HCT116 (cell line): ENCODE measurements at regions not wholly inside any gene's neighbourhood (a gene's known extent, or its start where the extent isn't known, plus 50 kb on each side); places are given as distances from the start of the nearest gene placed in this dataset.

Experiments used
- ATAC-seq: fragments of 200-7000 bp; cut with Tn5 transposase; 2 replicates; pipeline ENCODE4 v1.9.1; 2020; ENCODE audit warnings: mild to moderate bottlenecking, moderate library complexity
- BruUV-seq: library from RNA; stranded (reverse); fragments of 400-500 nt; replicated peaks from 2 replicates; lab custom pipeline; 2021; lab: Mats Ljungman, UMichigan
- CTCF ChIA-PET: fragments of 300-600 bp; sonication (Branson Sonifier 250); formaldehyde crosslinking; loops from one replicate; lab custom pipeline; 2021; ENCODE audit warnings: antibody characterized with exemption; lab: Charles Lee
- POLR2A ChIA-PET: fragments of 300-600, 350-600 bp; sonication (Branson Sonifier 250); formaldehyde crosslinking; loops from one replicate; lab custom pipeline; 2021; ENCODE audit warnings: antibody characterized with exemption; lab: Charles Lee
- RAD21 ChIA-PET, 2 experiments: fragments of 300-600 bp; sonication (Branson Sonifier 250); formaldehyde crosslinking; loops; one replicate each; lab custom pipeline; 2023; ENCODE audit warnings: low total read pairs in 2 of 2; ENCODE audit not compliant: uncharacterized antibody in 2 of 2, unreplicated experiment in 2 of 2, low non-redundant PET in 1 of 2; lab: Charles Lee
- DNase-seq: peaks from one replicate; pipeline ENCODE4 v3.0.0-alpha.2; 2010; ENCODE audit warnings: low read depth, low spot score
- H2AFZ ChIP-seq: fragments of 200-600 bp; shearing (Covaris generic), sonication (generic); 2 replicates; pipeline ENCODE4 v1.6.1; 2017; ENCODE audit warnings: low read depth, mixed run types, mixed read lengths, antibody characterized with exemption, low read length; ENCODE audit not compliant: poor library complexity, severe bottlenecking
- H3K27ac ChIP-seq: 2 replicates; pipeline ENCODE4 v1.5.1; 2012; ENCODE audit warnings: low read depth, low read length
- H3K27me3 ChIP-seq: fragments of 200-600 bp; sonication (generic); 2 replicates; pipeline ENCODE4 v1.6.1; 2016; ENCODE audit warnings: mixed run types, low read length, mixed read lengths; ENCODE audit not compliant: insufficient read depth
- H3K36me3 ChIP-seq, 2 experiments: fragments of 200-500 bp in 1 of 2; fragments of 200-600 bp in 1 of 2; sonication (Bioruptor generic) in 1 of 2; sonication (generic) in 1 of 2; 2 replicates each; pipeline versions ENCODE4 v1.5.1 to v1.6.1; 2014 to 2016; ENCODE audit warnings: low read length in 2 of 2, inconsistent platforms in 1 of 2, mixed read lengths in 1 of 2, mixed run types in 1 of 2; ENCODE audit not compliant: insufficient read depth in 2 of 2, control insufficient read depth in 1 of 2
- H3K4me1 ChIP-seq, 2 experiments: fragments of 200-600 bp in 1 of 2; sonication (generic) in 1 of 2; 2 replicates each; pipeline versions ENCODE4 v1.5.1 to v1.6.1; 2012 to 2017; ENCODE audit warnings: low read length in 2 of 2, inconsistent platforms in 1 of 2, mild to moderate bottlenecking in 1 of 2, mixed read lengths in 1 of 2, mixed run types in 1 of 2, moderate library complexity in 1 of 2; ENCODE audit not compliant: insufficient read depth in 2 of 2, control insufficient read depth in 1 of 2
- H3K4me2 ChIP-seq: fragments of 200-600 bp; sonication (generic); 2 replicates; pipeline ENCODE4 v1.6.1; 2017; ENCODE audit warnings: mixed run types, low read length, mixed read lengths
- H3K4me3 ChIP-seq, 2 experiments: fragments of 200-600 bp in 1 of 2; sonication (generic) in 1 of 2; replicated peaks in 1 of 2; 2 replicates each; pipeline ENCODE4 v1.5.1; 2011 to 2016; ENCODE audit warnings: low read length in 2 of 2, control low read depth in 1 of 2, low read depth in 1 of 2, mild to moderate bottlenecking in 1 of 2, mixed read lengths in 1 of 2, mixed run types in 1 of 2
- H3K79me2 ChIP-seq: fragments of 200-600 bp; sonication (generic); 2 replicates; pipeline ENCODE4 v1.6.1; 2017; ENCODE audit warnings: mild to moderate bottlenecking, mixed run types, low read length, moderate library complexity, mixed read lengths; ENCODE audit not compliant: insufficient read depth
- H3K9ac ChIP-seq: fragments of 200-600 bp; sonication (generic); 2 replicates; pipeline ENCODE4 v1.6.1; 2016; ENCODE audit warnings: low read length, mixed read lengths
- H3K9me2 ChIP-seq: fragments of 200-600 bp; sonication (generic), shearing (Covaris generic); 2 replicates; pipeline ENCODE4 v1.6.1; 2017; ENCODE audit warnings: mixed run types, mild to moderate bottlenecking, moderate library complexity; ENCODE audit not compliant: insufficient read depth
- H3K9me3 ChIP-seq, 2 experiments: fragments of 200-500 bp in 1 of 2; fragments of 200-600 bp in 1 of 2; sonication (Bioruptor generic) in 1 of 2; sonication (generic) in 1 of 2; 2 replicates each; pipeline ENCODE4 v1.6.1; 2014 to 2017; ENCODE audit warnings: low read length in 2 of 2, mixed read lengths in 2 of 2, inconsistent platforms in 1 of 2, low read depth in 1 of 2, mild to moderate bottlenecking in 1 of 2, mixed run types in 1 of 2, moderate library complexity in 1 of 2; ENCODE audit not compliant: control insufficient read depth in 1 of 2, insufficient read depth in 1 of 2
- H4K20me1 ChIP-seq: fragments of 200-600 bp; sonication (generic), shearing (Covaris generic); 2 replicates; pipeline ENCODE4 v1.6.1; 2017; ENCODE audit warnings: mixed run types, mild to moderate bottlenecking, moderate library complexity; ENCODE audit not compliant: insufficient read depth
- CEBPB ChIP-seq: IDR thresholded peaks from 2 replicates; pipeline ENCODE4 v1.6.1; 2012; ENCODE audit warnings: low read depth
- EGR1 ChIP-seq: IDR thresholded peaks from 2 replicates; pipeline ENCODE4 v1.6.1; 2012; ENCODE audit warnings: low read depth
- ELF1 ChIP-seq: IDR thresholded peaks from 2 replicates; pipeline ENCODE4 v1.6.1; 2012; ENCODE audit warnings: low read depth, borderline replicate concordance
- SP1 ChIP-seq: IDR thresholded peaks from 2 replicates; pipeline ENCODE4 v1.6.1; 2012; ENCODE audit warnings: low read depth
- TCF7L2 ChIP-seq: IDR thresholded peaks from 2 replicates; pipeline ENCODE4 v1.7.0; 2011; ENCODE audit warnings: borderline replicate concordance, inconsistent platforms; ENCODE audit not compliant: insufficient read depth, insufficient read length; ENCODE audit errors: extremely low read depth
- ZNF274 ChIP-seq: fragments of 200-500 bp; sonication (Bioruptor generic); IDR thresholded peaks from 2 replicates; pipeline ENCODE4 v1.6.1; 2014; ENCODE audit warnings: mild to moderate bottlenecking, low read depth, low read length, inconsistent platforms
- intact Hi-C: fragments of 100-400 bp; cut with micrococcal nuclease; formaldehyde crosslinking; loops from 2 replicates; pipeline ENCODE4 v1.10.0; 2022

- Histone ChIP-seq H3K27ac (no peak overlapping the region), H3K36me3 (no peaks in the 10 kb centered on the region), H3K27me3 (no peaks in the 10 kb centered on the region), H3K4me1 (no peaks in the 10 kb centered on the region), H4K20me1 (no peaks in the 10 kb centered on the region), H3K4me2 (no peak overlapping the region), H3K9me3 (no peaks in the 10 kb centered on the region), H3K79me2 (no peaks in the 10 kb centered on the region), H3K9me2 (no peaks in the 10 kb centered on the region), H2AFZ (no peak overlapping the region), H3K4me3 (no peak overlapping the region), H3K9ac (no peak overlapping the region)
- RAD21 ChIA-PET = no interaction called here
- BruUV-seq = no TSS peak
- no peak for ATAC-seq
- no peak for TF ChIP-seq CEBPB
- POLR2A ChIA-PET = no interaction called here
- intact Hi-C loops = no loop called here
- no peak for DNase-seq
- CTCF ChIA-PET = no interaction called here
These were observed 214.0 kb downstream of the SATB1 start for GRCh38 chr3:18211116-18211515.

- H3K27me3 ChIP-seq = no peaks in the 10 kb centered on the region
- ChIA-PET POLR2A (no interaction called here), CTCF (no interaction called here), RAD21 (no interaction called here)
- H3K9me2 ChIP-seq = no peaks in the 10 kb centered on the region
- H3K27ac ChIP-seq = no peak overlapping the region
- ATAC-seq = no peak
- BruUV-seq = no TSS peak
- H2AFZ ChIP-seq = no peak overlapping the region
- H3K9me3 ChIP-seq = no peaks in the 10 kb centered on the region
- H4K20me1 ChIP-seq = no peaks in the 10 kb centered on the region
- H3K4me1 ChIP-seq = no peaks in the 10 kb centered on the region
- H3K79me2 ChIP-seq = no peaks in the 10 kb centered on the region
- intact Hi-C loops = no loop called here
- no peaks in the 10 kb centered on the region for H3K36me3 ChIP-seq
- H3K4me3 ChIP-seq = no peak overlapping the region
- TF ChIP-seq TCF7L2 (no peak), ELF1 (no peak), SP1 (no peak), EGR1 (no peak), ZNF274 (no peak), CEBPB (no peak)
- no peak overlapping the region for H3K4me2 ChIP-seq
- no peak for DNase-seq
- H3K9ac ChIP-seq = no peak overlapping the region
These were observed 216.3 kb downstream of the SATB1 start for GRCh38 chr3:18208856-18209255.
